ENCODE measurements at regions not wholly inside any gene's neighbourhood (a gene's known extent, or its start where the extent isn't known, plus 50 kb on each side); places are given as distances from the start of the nearest gene placed in this dataset.
"Not testable (repeated sequence)": the region's sequence is repeated elsewhere in the genome, so short reads cannot be mapped to it uniquely, and the experiment has no call there.

DNA sequence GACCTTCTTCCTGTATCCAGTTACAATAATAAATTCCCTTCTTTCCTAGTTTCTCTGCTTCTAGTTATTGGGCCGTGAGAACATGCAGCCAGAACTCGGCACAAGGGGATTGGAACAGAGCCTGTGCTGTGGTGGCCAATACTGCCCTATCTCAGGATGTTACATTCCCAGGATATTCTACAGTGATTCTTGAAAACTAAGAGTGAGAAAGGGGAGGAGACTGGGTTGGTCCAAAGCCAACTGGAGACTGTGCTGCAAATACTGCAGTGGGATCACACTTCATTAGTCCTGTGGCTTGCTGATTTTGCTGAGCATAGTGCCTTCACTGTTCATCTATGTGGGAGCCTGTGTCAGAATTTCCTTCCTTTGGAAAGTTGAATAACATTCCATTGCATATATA lies 456.8 kb downstream of the RPIA start:
- not testable (repeated sequence) for TF ChIP-seq CTCF, POLR2A (IDR thresholded peaks at IDR 0.05)
